B cell (primary cell): ENCODE measurements at regions not wholly inside any gene's neighbourhood (a gene's known extent, or its start where the extent isn't known, plus 50 kb on each side); places are given as distances from the start of the nearest gene placed in this dataset.

Source experiments
- ATAC-seq: fragments of 200-7000 bp; cut with Tn5 transposase; one replicate; pipeline ENCODE4 v1.10.0; 2021; ENCODE audit warnings: low read depth, mild to moderate bottlenecking, moderate number of reproducible peaks, moderate library complexity
- CTCF ChIA-PET: fragments of 350-600 bp; sonication (Branson Sonifier 250); formaldehyde crosslinking; loops from one replicate; lab custom pipeline; 2021; ENCODE audit warnings: antibody characterized with exemption, inconsistent platforms; lab: Charles Lee
- POLR2A ChIA-PET: fragments of 350-600 bp; sonication (Branson Sonifier 250); formaldehyde crosslinking; loops from one replicate; lab custom pipeline; 2021; ENCODE audit warnings: antibody characterized with exemption; lab: Charles Lee
- DNase-seq: peaks from one replicate; pipeline ENCODE4 v3.0.0; 2013
- H2AFZ ChIP-seq: 2 replicates; pipeline ENCODE4 v1.6.1; 2012; ENCODE audit warnings: mild to moderate bottlenecking, low read depth, low read length; ENCODE audit not compliant: insufficient read depth, poor library complexity, severe bottlenecking
- H3K27ac ChIP-seq, 2 donors: 1 replicate in 1 of 2; 2 replicates in 1 of 2; pipeline ENCODE4 v1.5.1; 2012 to 2013; ENCODE audit warnings: low read length in 2 of 2, mild to moderate bottlenecking in 2 of 2, moderate library complexity in 1 of 2
- H3K27me3 ChIP-seq, 4 experiments: fragments of 200-600 bp in 1 of 4; sonication (generic) in 1 of 4; replicated peaks in 1 of 4; 1 replicate in 2 of 4; 2 replicates in 2 of 4; pipeline versions ENCODE4 v1.6.1 to v1.7.0; 2013 to 2016; ENCODE audit warnings: low read length in 3 of 4, mild to moderate bottlenecking in 2 of 4, mixed read lengths in 1 of 4, moderate library complexity in 1 of 4; ENCODE audit not compliant: insufficient read depth in 4 of 4, control insufficient read depth in 3 of 4; ENCODE audit errors: control extremely low read depth in 1 of 4
- H3K36me3 ChIP-seq, 2 experiments: replicated peaks in 1 of 2; 1 replicate in 1 of 2; 2 replicates in 1 of 2; pipeline versions ENCODE4 v1.6.1 to v1.7.1; 2013; ENCODE audit warnings: low read length in 1 of 2; ENCODE audit not compliant: insufficient read depth in 2 of 2, control insufficient read depth in 1 of 2; ENCODE audit errors: control extremely low read depth in 1 of 2, extremely low read depth in 1 of 2
- H3K4me1 ChIP-seq, 2 donors: fragments of 200-600 bp in 1 of 2; sonication (generic) in 1 of 2; 1 replicate in 1 of 2; 2 replicates in 1 of 2; pipeline versions ENCODE4 v1.5.1 to v1.6.1; 2013 to 2017; ENCODE audit warnings: low read length in 2 of 2; ENCODE audit not compliant: control insufficient read depth in 2 of 2, insufficient read depth in 2 of 2
- H3K4me2 ChIP-seq: replicated peaks from 2 replicates; pipeline ENCODE3; 2012; ENCODE audit warnings: mild to moderate bottlenecking, low read depth, low read length; ENCODE audit not compliant: poor library complexity, severe bottlenecking
- H3K4me3 ChIP-seq, 5 experiments: fragments of 200-600 bp in 1 of 5; sonication (generic) in 1 of 5; 1 replicate in 3 of 5; 2 replicates in 2 of 5; pipeline versions ENCODE4 v1.5.1 to v1.7.0; 2011 to 2016; ENCODE audit warnings: low read length in 4 of 5, mild to moderate bottlenecking in 4 of 5, low read depth in 2 of 5, control low read depth in 1 of 5, moderate library complexity in 1 of 5; ENCODE audit not compliant: insufficient read depth in 1 of 5; ENCODE audit errors: control extremely low read depth in 1 of 5, extremely low read depth in 1 of 5
- H3K79me2 ChIP-seq: fragments of 200-600 bp; sonication (generic); one replicate; pipeline ENCODE4 v1.6.0; 2016; ENCODE audit warnings: low read length; ENCODE audit not compliant: control insufficient read depth, insufficient read depth
- H3K9ac ChIP-seq: fragments of 200-600 bp; sonication (generic); 2 replicates; pipeline ENCODE4 v1.6.1; 2017; ENCODE audit warnings: mild to moderate bottlenecking, low read length, moderate library complexity
- H3K9me3 ChIP-seq, 3 donors: one replicate each; pipeline versions ENCODE4 v1.6.1 to v1.7.1; 2013; ENCODE audit warnings: low read length in 2 of 3; ENCODE audit not compliant: control insufficient read depth in 2 of 3, insufficient read depth in 1 of 3; ENCODE audit errors: control extremely low read depth in 1 of 3
- H4K20me1 ChIP-seq: 2 replicates; pipeline ENCODE4 v1.6.0; 2012; ENCODE audit warnings: mild to moderate bottlenecking, low read length; ENCODE audit not compliant: insufficient read depth, control insufficient read depth, poor library complexity, severe bottlenecking
- H3K27ac Mint-ChIP-seq: one replicate; pipeline ENCODE4 v1.8.0; 2021; ENCODE audit warnings: mixed read lengths
- H3K27me3 Mint-ChIP-seq: one replicate; pipeline ENCODE4 v1.8.0; 2021; ENCODE audit warnings: mixed read lengths
- H3K4me1 Mint-ChIP-seq: one replicate; pipeline ENCODE4 v1.8.0; 2021; ENCODE audit warnings: mixed read lengths
- H3K4me3 Mint-ChIP-seq: one replicate; pipeline ENCODE4 v1.8.0; 2021; ENCODE audit warnings: mixed read lengths
- H3K9me3 Mint-ChIP-seq: one replicate; pipeline ENCODE4 v1.8.0; 2022; ENCODE audit warnings: mixed read lengths; ENCODE audit not compliant: insufficient read depth
- EZH2 ChIP-seq: IDR thresholded peaks from 2 replicates; pipeline ENCODE4 v1.6.1; 2012; ENCODE audit warnings: borderline replicate concordance, low read depth, mild to moderate bottlenecking, moderate library complexity, low read length; ENCODE audit not compliant: insufficient read depth, poor library complexity, severe bottlenecking
- WGBS: methylation state at CpG from one replicate; pipeline ENCODE4 v1.1.5; 2013; ENCODE audit warnings: missing lambda C conversion rate; ENCODE audit not compliant: insufficient coverage; 5-methylcytosine and 5-hydroxymethylcytosine counted together
- intact Hi-C: fragments of 100-400 bp; cut with micrococcal nuclease; formaldehyde crosslinking; loops from one replicate; pipeline ENCODE4 v1.10.0; 2022
- TF ChIP-seq, protein P1 (sequence below): fragments of 200-600 bp; IDR thresholded peaks from one replicate; pipeline ENCODE4 v1.8.0; 2022; ENCODE audit warnings: antibody characterized with exemption, mild to moderate bottlenecking

- Mint-ChIP-seq H3K9me3 (peaks cover 11% of the 10 kb centered on the region), H3K4me3 (no peak overlapping the region), H3K27ac (no peak overlapping the region), H3K27me3 (peaks cover 21% of the 10 kb centered on the region), H3K4me1 (no peaks in the 10 kb centered on the region)
- intact Hi-C loops = no loop called here
- H3K9me3 ChIP-seq = peaks cover 0 to 12% (median 0%) of the 10 kb centered on the region in 3 donors
- H3K9ac ChIP-seq = no peak overlapping the region
- H3K36me3 ChIP-seq = no peaks in the 10 kb centered on the region
- DNase-seq (no peak), ATAC-seq (no peak)
- 6% methylated on average over 5 of the region's 10 CpGs for WGBS
- TF ChIP-seq, protein P1, sequence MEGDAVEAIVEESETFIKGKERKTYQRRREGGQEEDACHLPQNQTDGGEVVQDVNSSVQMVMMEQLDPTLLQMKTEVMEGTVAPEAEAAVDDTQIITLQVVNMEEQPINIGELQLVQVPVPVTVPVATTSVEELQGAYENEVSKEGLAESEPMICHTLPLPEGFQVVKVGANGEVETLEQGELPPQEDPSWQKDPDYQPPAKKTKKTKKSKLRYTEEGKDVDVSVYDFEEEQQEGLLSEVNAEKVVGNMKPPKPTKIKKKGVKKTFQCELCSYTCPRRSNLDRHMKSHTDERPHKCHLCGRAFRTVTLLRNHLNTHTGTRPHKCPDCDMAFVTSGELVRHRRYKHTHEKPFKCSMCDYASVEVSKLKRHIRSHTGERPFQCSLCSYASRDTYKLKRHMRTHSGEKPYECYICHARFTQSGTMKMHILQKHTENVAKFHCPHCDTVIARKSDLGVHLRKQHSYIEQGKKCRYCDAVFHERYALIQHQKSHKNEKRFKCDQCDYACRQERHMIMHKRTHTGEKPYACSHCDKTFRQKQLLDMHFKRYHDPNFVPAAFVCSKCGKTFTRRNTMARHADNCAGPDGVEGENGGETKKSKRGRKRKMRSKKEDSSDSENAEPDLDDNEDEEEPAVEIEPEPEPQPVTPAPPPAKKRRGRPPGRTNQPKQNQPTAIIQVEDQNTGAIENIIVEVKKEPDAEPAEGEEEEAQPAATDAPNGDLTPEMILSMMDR = no peak
- TF ChIP-seq EZH2 = no peak
- no peak overlapping the region for H3K4me2 ChIP-seq
- ChIA-PET CTCF (no interaction called here), POLR2A (no interaction called here)
- H3K27ac ChIP-seq = no peak overlapping the region
- no peaks in the 10 kb centered on the region for H3K4me1 ChIP-seq
- H3K4me3 ChIP-seq = no peak overlapping the region
- no peaks in the 10 kb centered on the region for H4K20me1 ChIP-seq
- no peaks in the 10 kb centered on the region for H3K27me3 ChIP-seq
- H2AFZ ChIP-seq = no peak overlapping the region
- H3K79me2 ChIP-seq = no peaks in the 10 kb centered on the region
Measured at GRCh38 chr6:16985513-16986284, 116.2 kb upstream of the STMND1 start.

DNA sequence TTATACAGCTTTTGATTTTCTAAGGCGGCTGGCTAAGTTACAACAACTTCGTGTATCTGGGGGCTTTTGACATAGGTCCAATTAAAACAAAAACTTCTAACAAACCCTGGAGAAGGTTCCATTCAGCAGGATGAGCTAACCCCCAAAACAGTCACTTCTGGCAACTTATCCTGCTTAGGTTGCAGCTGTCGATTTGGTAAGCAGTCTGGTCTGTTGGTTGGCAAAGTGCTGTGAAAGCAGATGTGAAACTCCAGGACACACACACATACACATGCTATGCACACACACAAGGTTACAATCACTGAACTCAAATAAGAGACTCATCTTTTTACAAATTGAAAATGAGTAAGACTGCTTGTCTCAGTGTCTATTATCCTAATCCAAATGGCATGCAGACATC lies 119.0 kb upstream of the STMND1 start:
- no CpG with 5 or more reads among the region's 3 CpGs for WGBS
- H3K4me3 ChIP-seq = no peak overlapping the region
- H3K9me3 Mint-ChIP-seq = no peaks in the 10 kb centered on the region
- peaks cover 37% of the 10 kb centered on the region for H3K27me3 Mint-ChIP-seq
- ATAC-seq (no peak), DNase-seq (no peak)
- no peaks in the 10 kb centered on the region for H3K36me3 ChIP-seq
- H2AFZ ChIP-seq = no peak overlapping the region
- H3K4me3 Mint-ChIP-seq = no peak overlapping the region
- H3K79me2 ChIP-seq = no peaks in the 10 kb centered on the region
- CTCF ChIA-PET = no interaction called here
- no peaks in the 10 kb centered on the region for H4K20me1 ChIP-seq
- intact Hi-C loops = no loop called here
- H3K9me3 ChIP-seq = peaks cover 0 to 2% (median 0%) of the 10 kb centered on the region in 3 donors
- no peaks in the 10 kb centered on the region for H3K27me3 ChIP-seq
- TF ChIP-seq EZH2 = no peak
- TF ChIP-seq, protein P1 = no peak
- POLR2A ChIA-PET = no interaction called here
- no peak overlapping the region for H3K9ac ChIP-seq
- H3K4me1 Mint-ChIP-seq = no peaks in the 10 kb centered on the region
- H3K27ac Mint-ChIP-seq = no peak overlapping the region
- no peaks in the 10 kb centered on the region for H3K4me1 ChIP-seq
- H3K27ac ChIP-seq = no peak overlapping the region
- no peak overlapping the region for H3K4me2 ChIP-seq
